GM21515 (cell line): ENCODE measurements at regions not wholly inside any gene's neighbourhood (a gene's known extent, or its start where the extent isn't known, plus 50 kb on each side); places are given as distances from the start of the nearest gene placed in this dataset.
"Not testable (repeated sequence)": the region's sequence is repeated elsewhere in the genome, so short reads cannot be mapped to it uniquely, and the experiment has no call there.

Source experiments
- ATAC-seq: cut with Tn5 transposase; IDR thresholded peaks from one replicate; pipeline ENCODE4 v1.9.1; 2021; ENCODE audit not compliant: unreplicated experiment

- ATAC-seq: no peak
Observed at GRCh38 chr14:47959740-47960139, 284.3 kb upstream of the MDGA2 start.

- ATAC-seq: no peak
Observed at GRCh38 chr14:47949006-47949405, 273.6 kb upstream of the MDGA2 start.

- ATAC-seq: no peak
Observed at GRCh38 chr14:47935332-47935731, 259.9 kb upstream of the MDGA2 start.

GRCh38 chr14:47929334-47929733 lies 253.9 kb upstream of the MDGA2 start:
- ATAC-seq: no peak

- no peak for ATAC-seq
Observed at GRCh38 chr14:47921133-47921532, 245.7 kb upstream of the MDGA2 start.

GRCh38 chr14:47919997-47920396 lies 244.6 kb upstream of the MDGA2 start:
- no peak for ATAC-seq

GRCh38 chr14:47919334-47919846 lies 244.0 kb upstream of the MDGA2 start:
- no peak for ATAC-seq

- ATAC-seq: no peak
Observed at GRCh38 chr14:47917344-47917954, 242.0 kb upstream of the MDGA2 start.

- ATAC-seq: not testable (repeated sequence)
Observed at GRCh38 chr14:47901141-47901540, 225.7 kb upstream of the MDGA2 start.

GRCh38 chr14:47899685-47900084 lies 224.3 kb upstream of the MDGA2 start:
- ATAC-seq: no peak

GRCh38 chr14:47874350-47874749 lies 198.9 kb upstream of the MDGA2 start:
- ATAC-seq: no peak

GRCh38 chr14:47872588-47872987 lies 197.2 kb upstream of the MDGA2 start:
- ATAC-seq: no peak

- ATAC-seq: no peak
Observed at GRCh38 chr14:47863441-47863840, 188.0 kb upstream of the MDGA2 start.

- ATAC-seq: no peak
Observed at GRCh38 chr14:47857646-47858045, 182.2 kb upstream of the MDGA2 start.

GRCh38 chr14:47852278-47852677 lies 176.9 kb upstream of the MDGA2 start:
- ATAC-seq: no peak

- no peak for ATAC-seq
Observed at GRCh38 chr14:47846008-47846407, 170.6 kb upstream of the MDGA2 start.

- ATAC-seq: no peak
Observed at GRCh38 chr14:47843236-47843635, 167.8 kb upstream of the MDGA2 start.

GRCh38 chr14:47833011-47833410 lies 157.6 kb upstream of the MDGA2 start:
- no peak for ATAC-seq

GRCh38 chr14:47826809-47827208 lies 151.4 kb upstream of the MDGA2 start:
- no peak for ATAC-seq

GRCh38 chr14:47822326-47822725 lies 146.9 kb upstream of the MDGA2 start:
- ATAC-seq: no peak

- no peak for ATAC-seq
Observed at GRCh38 chr14:47821135-47821534, 145.7 kb upstream of the MDGA2 start.

- no peak for ATAC-seq
Observed at GRCh38 chr14:47790477-47790876, 115.1 kb upstream of the MDGA2 start.

GRCh38 chr14:47785058-47785457 lies 109.7 kb upstream of the MDGA2 start:
- ATAC-seq: no peak
